OCI-LY1 (cell line): ENCODE measurements at regions not wholly inside any gene's neighbourhood (a gene's known extent, or its start where the extent isn't known, plus 50 kb on each side); places are given as distances from the start of the nearest gene placed in this dataset.

Experiments
- H2AFZ ChIP-seq: fragments of 200-600 bp; sonication (generic), shearing (Covaris generic); 2 replicates; pipeline ENCODE4 v1.6.0; 2014; ENCODE audit warnings: antibody characterized with exemption, mild to moderate bottlenecking, low read length
- H3F3A ChIP-seq: fragments of 200-600 bp; sonication (generic), shearing (Covaris generic); 2 replicates; pipeline ENCODE4 v1.6.0; 2014; ENCODE audit warnings: mild to moderate bottlenecking, antibody characterized with exemption, low read length, moderate library complexity; ENCODE audit not compliant: insufficient read depth
- H3K27ac ChIP-seq: fragments of 200-600 bp; sonication (generic); 2 replicates; pipeline ENCODE4 v1.5.1; 2014; ENCODE audit warnings: low read length, mixed run types, mild to moderate bottlenecking, low read depth; ENCODE audit not compliant: poor library complexity, severe bottlenecking
- H3K27me3 ChIP-seq: fragments of 200-600 bp; sonication (generic); 2 replicates; pipeline ENCODE4 v1.6.0; 2014; ENCODE audit warnings: antibody characterized with exemption, mild to moderate bottlenecking, low read length, moderate library complexity; ENCODE audit not compliant: insufficient read depth
- H3K36me3 ChIP-seq: fragments of 200-600 bp; sonication (generic); 2 replicates; pipeline ENCODE4 v1.6.1; 2014; ENCODE audit warnings: mild to moderate bottlenecking, antibody characterized with exemption, low read length, moderate library complexity, mixed read lengths; ENCODE audit not compliant: insufficient read depth
- H3K4me1 ChIP-seq: fragments of 200-600 bp; sonication (generic); 2 replicates; pipeline ENCODE4 v1.5.1; 2014; ENCODE audit warnings: mild to moderate bottlenecking, low read length, moderate library complexity; ENCODE audit not compliant: insufficient read depth, severe bottlenecking
- H3K4me2 ChIP-seq: fragments of 200-600 bp; sonication (generic), shearing (Covaris generic); 2 replicates; pipeline ENCODE4 v1.6.1; 2014; ENCODE audit warnings: low read length
- H3K4me3 ChIP-seq: fragments of 200-600 bp; sonication (generic); 2 replicates; pipeline ENCODE4 v1.5.1; 2014; ENCODE audit warnings: low read length, low read depth, mild to moderate bottlenecking, mixed read lengths; ENCODE audit not compliant: poor library complexity, severe bottlenecking
- H3K79me2 ChIP-seq: fragments of 200-600 bp; shearing (Covaris generic); 2 replicates; pipeline ENCODE4 v1.6.1; 2016; ENCODE audit warnings: mixed run types, low read length, mixed read lengths; ENCODE audit not compliant: insufficient read depth
- H3K9ac ChIP-seq: fragments of 200-600 bp; sonication (generic), shearing (Covaris generic); 2 replicates; pipeline ENCODE4 v1.6.1; 2014; ENCODE audit warnings: mild to moderate bottlenecking, low read length, mixed read lengths
- H3K9me2 ChIP-seq: fragments of 200-600 bp; sonication (generic), shearing (Covaris generic); 2 replicates; pipeline ENCODE4 v1.6.1; 2014; ENCODE audit warnings: low read depth, mild to moderate bottlenecking, low read length, mixed read lengths
- H3K9me3 ChIP-seq: fragments of 200-600 bp; shearing (Covaris generic); 2 replicates; pipeline ENCODE4 v1.6.1; 2014; ENCODE audit warnings: low read length, mixed read lengths
- H4K20me1 ChIP-seq: fragments of 200-600 bp; sonication (generic), shearing (Covaris generic); 2 replicates; pipeline ENCODE4 v1.6.0; 2016; ENCODE audit warnings: mild to moderate bottlenecking, low read length; ENCODE audit not compliant: insufficient read depth
- CTCF ChIP-seq: fragments of 200-600 bp; sonication (generic), shearing (Covaris generic); IDR thresholded peaks from 2 replicates; pipeline ENCODE4 v1.5.1; 2017; ENCODE audit warnings: mild to moderate bottlenecking, antibody characterized with exemption, low read length, moderate library complexity, mixed read lengths
- EZH2 ChIP-seq: fragments of 200-600 bp; sonication (generic), shearing (Covaris generic); IDR thresholded peaks from 2 replicates; pipeline ENCODE4 v1.8.0; 2017; ENCODE audit warnings: borderline replicate concordance, mixed run types, mild to moderate bottlenecking, antibody characterized with exemption, low read length, moderate library complexity, mixed read lengths

GRCh38 chr19:28703400-28703956 lies 509.5 kb downstream of the UQCRFS1 start:
- no peak overlapping the region for H3K4me3 ChIP-seq
- H3K9me2 ChIP-seq: no peaks in the 10 kb centered on the region
- no peak overlapping the region for H2AFZ ChIP-seq
- no peaks in the 10 kb centered on the region for H4K20me1 ChIP-seq
- H3K4me1 ChIP-seq: no peaks in the 10 kb centered on the region
- H3F3A ChIP-seq: no peaks in the 10 kb centered on the region
- H3K9me3 ChIP-seq: no peaks in the 10 kb centered on the region
- no peak overlapping the region for H3K9ac ChIP-seq
- no peaks in the 10 kb centered on the region for H3K79me2 ChIP-seq
- no peak overlapping the region for H3K27ac ChIP-seq
- H3K27me3 ChIP-seq: no peaks in the 10 kb centered on the region; the same call in 1 of the 2 replicates
- no peaks in the 10 kb centered on the region for H3K36me3 ChIP-seq
- TF ChIP-seq CTCF: no peak
- TF ChIP-seq EZH2: no peak
- H3K4me2 ChIP-seq: no peak overlapping the region

- Histone ChIP-seq H3K9me3 (no peaks in the 10 kb centered on the region), H3K79me2 (no peaks in the 10 kb centered on the region), H3K27ac (no peak overlapping the region), H3K27me3 (no peaks in the 10 kb centered on the region; the same call in 1 of the 2 replicates), H3K4me1 (no peaks in the 10 kb centered on the region), H3K4me3 (no peak overlapping the region), H3K36me3 (no peaks in the 10 kb centered on the region), H3F3A (no peaks in the 10 kb centered on the region), H2AFZ (no peak overlapping the region), H4K20me1 (no peaks in the 10 kb centered on the region), H3K4me2 (no peak overlapping the region), H3K9ac (no peak overlapping the region), H3K9me2 (no peaks in the 10 kb centered on the region)
- TF ChIP-seq EZH2 (no peak), CTCF (no peak)
These were observed 511.5 kb downstream of the UQCRFS1 start for GRCh38 chr19:28701491-28701890.

- no peak overlapping the region for H3K9ac ChIP-seq
- no peaks in the 10 kb centered on the region for H3K9me2 ChIP-seq
- H3K27me3 ChIP-seq: no peaks in the 10 kb centered on the region; the same call in 1 of the 2 replicates
- no peaks in the 10 kb centered on the region for H3K4me1 ChIP-seq
- TF ChIP-seq CTCF (no peak), EZH2 (no peak)
- H3K27ac ChIP-seq: no peak overlapping the region
- H3F3A ChIP-seq: no peaks in the 10 kb centered on the region
- H3K36me3 ChIP-seq: no peaks in the 10 kb centered on the region
- no peak overlapping the region for H2AFZ ChIP-seq
- H3K4me3 ChIP-seq: no peak overlapping the region
- H3K4me2 ChIP-seq: no peak overlapping the region
- no peaks in the 10 kb centered on the region for H3K9me3 ChIP-seq
- H4K20me1 ChIP-seq: no peaks in the 10 kb centered on the region
- no peaks in the 10 kb centered on the region for H3K79me2 ChIP-seq
These were observed 512.8 kb downstream of the UQCRFS1 start for GRCh38 chr19:28700176-28700575.
